GM23248 (cell line): ENCODE measurements at regions not wholly inside any gene's neighbourhood (a gene's known extent, or its start where the extent isn't known, plus 50 kb on each side); places are given as distances from the start of the nearest gene placed in this dataset.

Experiments used
- DNase-seq: peaks from one replicate; pipeline ENCODE4 v3.0.0-alpha.2; 2015
- H2AFZ ChIP-seq: fragments of 200-600 bp; sonication (generic); 2 replicates; pipeline ENCODE4 v1.6.1; 2016; ENCODE audit warnings: antibody characterized with exemption
- H3F3A ChIP-seq: fragments of 200-600 bp; sonication (generic); 2 replicates; pipeline ENCODE4 v1.6.1; 2016; ENCODE audit warnings: mild to moderate bottlenecking, antibody characterized with exemption, mixed run types; ENCODE audit not compliant: insufficient read depth
- H3K27ac ChIP-seq: fragments of 200-600 bp; sonication (generic); 2 replicates; pipeline ENCODE4 v1.5.1; 2016; ENCODE audit warnings: mild to moderate bottlenecking
- H3K27me3 ChIP-seq: fragments of 200-600 bp; sonication (generic); replicated peaks from 2 replicates; pipeline ENCODE4 v1.6.1; 2016; ENCODE audit warnings: mild to moderate bottlenecking; ENCODE audit not compliant: insufficient read depth
- H3K36me3 ChIP-seq: fragments of 200-600 bp; sonication (generic); 2 replicates; pipeline ENCODE4 v1.6.1; 2016; ENCODE audit warnings: low read depth, mild to moderate bottlenecking
- H3K4me1 ChIP-seq: fragments of 200-600 bp; sonication (generic); 2 replicates; pipeline ENCODE4 v1.6.1; 2016; ENCODE audit warnings: mild to moderate bottlenecking; ENCODE audit not compliant: insufficient read depth
- H3K4me2 ChIP-seq: fragments of 200-600 bp; sonication (generic); one replicate; pipeline ENCODE4 v1.6.1; 2016; ENCODE audit warnings: mild to moderate bottlenecking; ENCODE audit not compliant: unreplicated experiment
- H3K4me3 ChIP-seq: fragments of 200-600 bp; sonication (generic); 2 replicates; pipeline ENCODE4 v1.5.1; 2016; ENCODE audit warnings: mild to moderate bottlenecking
- H3K79me2 ChIP-seq: fragments of 200-600 bp; sonication (generic); 2 replicates; pipeline ENCODE4 v1.6.1; 2016; ENCODE audit warnings: mild to moderate bottlenecking; ENCODE audit not compliant: insufficient read depth
- H3K9ac ChIP-seq: fragments of 200-600 bp; sonication (generic); 2 replicates; pipeline ENCODE4 v1.6.1; 2016; ENCODE audit warnings: mild to moderate bottlenecking
- H3K9me2 ChIP-seq: fragments of 200-600 bp; sonication (generic); 2 replicates; pipeline ENCODE4 v1.6.1; 2016; ENCODE audit warnings: mixed run types, mild to moderate bottlenecking, moderate library complexity; ENCODE audit not compliant: insufficient read depth
- H3K9me3 ChIP-seq: fragments of 200-600 bp; sonication (generic); one replicate; pipeline ENCODE4 v1.6.1; 2017; ENCODE audit warnings: low read depth
- H4K20me1 ChIP-seq: fragments of 200-600 bp; sonication (generic); 2 replicates; pipeline ENCODE4 v1.6.0; 2016; ENCODE audit not compliant: insufficient read depth
- EZH2 ChIP-seq: fragments of 200-600 bp; sonication (generic); IDR thresholded peaks from 2 replicates; pipeline ENCODE4 v1.6.1; 2018; ENCODE audit warnings: antibody characterized with exemption, mild to moderate bottlenecking; ENCODE audit not compliant: insufficient read depth, poor library complexity, severe bottlenecking
- EZH2phosphoT487 ChIP-seq: fragments of 200-600 bp; sonication (generic); IDR thresholded peaks from 2 replicates; pipeline ENCODE4 v1.6.1; 2018; ENCODE audit warnings: antibody characterized with exemption, moderate library complexity, mild to moderate bottlenecking, low read depth; ENCODE audit not compliant: insufficient read depth
- WGBS, 2 experiments: methylation state at CpG; one replicate each; pipeline ENCODE4 v1.1.6; 2015 to 2017; ENCODE audit warnings: low lambda C conversion rate in 2 of 2, low coverage in 1 of 2; ENCODE audit errors: missing lambda C conversion rate in 2 of 2; 5-methylcytosine and 5-hydroxymethylcytosine counted together
- in situ Hi-C: fragments of 300-500 bp; cut with MboI; formaldehyde crosslinking; loops from 2 replicates; pipeline ENCODE4 v1.15.0; 2020

GRCh38 chr5:4124221-4124970, 528.8 kb downstream of the IRX1 start:
- DNase-seq = no peak
- H3K9me2 ChIP-seq = no peaks in the 10 kb centered on the region
- in situ Hi-C loops = no loop called here
- H3K9ac ChIP-seq = no peak overlapping the region
- TF ChIP-seq EZH2 (no peak), EZH2phosphoT487 (no peak)
- H3K27ac ChIP-seq = no peak overlapping the region
- H3K27me3 ChIP-seq = no peaks in the 10 kb centered on the region
- no peaks in the 10 kb centered on the region for H4K20me1 ChIP-seq
- 23 to 32% methylated on average over 7 of the region's 7 CpGs for WGBS, 2 experiments
- no peaks in the 10 kb centered on the region for H3K79me2 ChIP-seq
- H3K36me3 ChIP-seq = no peaks in the 10 kb centered on the region
- H3K4me2 ChIP-seq = no peak overlapping the region
- H3K4me3 ChIP-seq = no peak overlapping the region
- no peaks in the 10 kb centered on the region for H3F3A ChIP-seq
- H3K4me1 ChIP-seq = no peaks in the 10 kb centered on the region
- H2AFZ ChIP-seq = no peak overlapping the region
- no peaks in the 10 kb centered on the region for H3K9me3 ChIP-seq

- Histone ChIP-seq H3K4me1 (no peaks in the 10 kb centered on the region), H3F3A (no peaks in the 10 kb centered on the region), H4K20me1 (no peaks in the 10 kb centered on the region), H3K4me3 (no peak overlapping the region), H3K9me2 (no peaks in the 10 kb centered on the region), H3K79me2 (no peaks in the 10 kb centered on the region), H3K9ac (no peak overlapping the region), H3K36me3 (no peaks in the 10 kb centered on the region), H2AFZ (no peak overlapping the region), H3K27me3 (no peaks in the 10 kb centered on the region), H3K27ac (no peak overlapping the region), H3K4me2 (no peak overlapping the region), H3K9me3 (no peaks in the 10 kb centered on the region)
- 18 to 27% methylated on average over 9 of the region's 9 CpGs for WGBS, 2 experiments
- TF ChIP-seq EZH2 = no peak
- no peak for TF ChIP-seq EZH2phosphoT487
- in situ Hi-C loops = no loop called here
- DNase-seq = no peak
Measured at GRCh38 chr5:4128994-4129393, 533.4 kb downstream of the IRX1 start.

GRCh38 chr5:4129523-4129922, 533.9 kb downstream of the IRX1 start:
- no peaks in the 10 kb centered on the region for H3K27me3 ChIP-seq
- no peaks in the 10 kb centered on the region for H3K9me3 ChIP-seq
- H3K9ac ChIP-seq = no peak overlapping the region
- H3F3A ChIP-seq = no peaks in the 10 kb centered on the region
- H3K4me1 ChIP-seq = no peaks in the 10 kb centered on the region
- no peaks in the 10 kb centered on the region for H3K36me3 ChIP-seq
- no peak overlapping the region for H3K27ac ChIP-seq
- no peak for TF ChIP-seq EZH2phosphoT487
- no peak for TF ChIP-seq EZH2
- H3K79me2 ChIP-seq = no peaks in the 10 kb centered on the region
- no peak overlapping the region for H3K4me3 ChIP-seq
- in situ Hi-C loops = no loop called here
- DNase-seq = no peak
- WGBS, 2 experiments = 38 to 40% methylated on average over 7 of the region's 7 CpGs
- H4K20me1 ChIP-seq = no peaks in the 10 kb centered on the region
- H2AFZ ChIP-seq = no peak overlapping the region
- H3K4me2 ChIP-seq = no peak overlapping the region
- no peaks in the 10 kb centered on the region for H3K9me2 ChIP-seq

GRCh38 chr5:4130819-4131218, 535.2 kb downstream of the IRX1 start:
- Histone ChIP-seq H3K9me2 (no peaks in the 10 kb centered on the region), H2AFZ (no peak overlapping the region), H3K27ac (no peak overlapping the region), H3K4me2 (no peak overlapping the region), H4K20me1 (no peaks in the 10 kb centered on the region), H3K9me3 (no peaks in the 10 kb centered on the region), H3K4me3 (no peak overlapping the region), H3K36me3 (no peaks in the 10 kb centered on the region), H3K9ac (no peak overlapping the region), H3F3A (no peaks in the 10 kb centered on the region), H3K4me1 (no peaks in the 10 kb centered on the region), H3K79me2 (no peaks in the 10 kb centered on the region), H3K27me3 (no peaks in the 10 kb centered on the region)
- in situ Hi-C loops = no loop called here
- no peak for TF ChIP-seq EZH2phosphoT487
- no peak for TF ChIP-seq EZH2
- DNase-seq = no peak
- WGBS, 2 experiments = 41 to 48% methylated on average over 3 of the region's 3 CpGs

GRCh38 chr5:4137781-4138180, 542.1 kb downstream of the IRX1 start:
- Histone ChIP-seq H3K9ac (no peak overlapping the region), H3K36me3 (no peaks in the 10 kb centered on the region), H3F3A (no peaks in the 10 kb centered on the region), H4K20me1 (no peaks in the 10 kb centered on the region), H3K4me1 (no peaks in the 10 kb centered on the region), H3K9me3 (no peaks in the 10 kb centered on the region), H3K27ac (no peak overlapping the region), H2AFZ (no peak overlapping the region), H3K27me3 (no peaks in the 10 kb centered on the region), H3K79me2 (no peaks in the 10 kb centered on the region), H3K4me2 (no peak overlapping the region), H3K4me3 (no peak overlapping the region), H3K9me2 (no peaks in the 10 kb centered on the region)
- no peak for DNase-seq
- WGBS, 2 experiments = 1 to 6% methylated on average over 7 of the region's 7 CpGs
- in situ Hi-C loops = no loop called here
- TF ChIP-seq EZH2phosphoT487 (no peak), EZH2 (no peak)
